ENCODE measurements at regions not wholly inside any gene's neighbourhood (a gene's known extent, or its start where the extent isn't known, plus 50 kb on each side); places are given as distances from the start of the nearest gene placed in this dataset.

GRCh38 chr6:4587171-4587570 lies 189.0 kb upstream of the CDYL start:
- DNase-seq (ENCODE audit: low read depth): no peak

- no peak for DNase-seq (ENCODE audit: low read depth)
Observed at GRCh38 chr6:4586469-4586859, 189.7 kb upstream of the CDYL start.

GRCh38 chr6:4585682-4586468 lies 190.3 kb upstream of the CDYL start:
- DNase-seq (ENCODE audit: low read depth): no peak

- no peak for DNase-seq (ENCODE audit: low read depth)
Observed at GRCh38 chr6:4584801-4585200, 191.4 kb upstream of the CDYL start.

- no peak for DNase-seq (ENCODE audit: low read depth)
Observed at GRCh38 chr6:4582506-4583417, 193.4 kb upstream of the CDYL start.

GRCh38 chr6:4581468-4582385 lies 194.5 kb upstream of the CDYL start:
- no peak for DNase-seq (ENCODE audit: low read depth)

GRCh38 chr6:4580361-4580760 lies 195.8 kb upstream of the CDYL start:
- no peak for DNase-seq (ENCODE audit: low read depth)

- DNase-seq (ENCODE audit: low read depth): no peak
Observed at GRCh38 chr6:4577406-4577805, 198.8 kb upstream of the CDYL start.

- no peak for DNase-seq (ENCODE audit: low read depth)
Observed at GRCh38 chr6:4575714-4576113, 200.5 kb upstream of the CDYL start.

GRCh38 chr6:4574007-4574406 lies 202.2 kb upstream of the CDYL start:
- no peak for DNase-seq (ENCODE audit: low read depth)

GRCh38 chr6:4571011-4571410 lies 205.2 kb upstream of the CDYL start:
- DNase-seq (ENCODE audit: low read depth): no peak

GRCh38 chr6:4568138-4568537 lies 208.1 kb upstream of the CDYL start:
- DNase-seq (ENCODE audit: low read depth): no peak

GRCh38 chr6:4567141-4567540 lies 209.1 kb upstream of the CDYL start:
- no peak for DNase-seq (ENCODE audit: low read depth)

- DNase-seq (ENCODE audit: low read depth): no peak
Observed at GRCh38 chr6:4565301-4566250, 210.6 kb upstream of the CDYL start.

- DNase-seq (ENCODE audit: low read depth): no peak
Observed at GRCh38 chr6:4564801-4565271, 211.4 kb upstream of the CDYL start.

GRCh38 chr6:4563877-4564276 lies 212.3 kb upstream of the CDYL start:
- DNase-seq (ENCODE audit: low read depth): no peak

GRCh38 chr6:4563156-4563555 lies 213.0 kb upstream of the CDYL start:
- DNase-seq (ENCODE audit: low read depth): no peak

- DNase-seq (ENCODE audit: low read depth): no peak
Observed at GRCh38 chr6:4561773-4562400, 214.3 kb upstream of the CDYL start.

- no peak for DNase-seq (ENCODE audit: low read depth)
Observed at GRCh38 chr6:4561078-4561435, 215.1 kb upstream of the CDYL start.

All from stimulated activated CD8-positive, alpha-beta memory T cell treated with anti-CD3 and anti-CD28 coated beads, Interleukin-12 subunit alpha, Interleukin-12 subunit beta, amount 100 ng/mL, for 1 hour (primary cell).